ENCODE measurements at regions not wholly inside any gene's neighbourhood (a gene's known extent, or its start where the extent isn't known, plus 50 kb on each side); places are given as distances from the start of the nearest gene placed in this dataset.

GRCh38 chr13:44170731-44171130 is 202.9 kb upstream of the SERP2 start:
- intact Hi-C loops (cut with micrococcal nuclease), result no loop called here

GRCh38 chr13:44171156-44171555 is 202.5 kb upstream of the SERP2 start:
- intact Hi-C loops (cut with micrococcal nuclease), result no loop called here

- intact Hi-C loops (cut with micrococcal nuclease), result no loop called here
These were observed 201.8 kb upstream of the SERP2 start for GRCh38 chr13:44171861-44172260.

GRCh38 chr13:44172281-44172810 is 201.3 kb upstream of the SERP2 start:
- intact Hi-C loops (cut with micrococcal nuclease), result no loop called here

- intact Hi-C loops (cut with micrococcal nuclease), result no loop called here
These were observed 198.7 kb upstream of the SERP2 start for GRCh38 chr13:44174769-44175425.

- intact Hi-C loops (cut with micrococcal nuclease), result no loop called here
These were observed 197.5 kb upstream of the SERP2 start for GRCh38 chr13:44176173-44176572.

GRCh38 chr13:44180876-44181536 is 192.6 kb upstream of the SERP2 start:
- intact Hi-C loops (cut with micrococcal nuclease), result no loop called here

GRCh38 chr13:44181931-44182330 is 191.7 kb upstream of the SERP2 start:
- intact Hi-C loops (cut with micrococcal nuclease), result no loop called here

- intact Hi-C loops (cut with micrococcal nuclease), result no loop called here
These were observed 188.9 kb upstream of the SERP2 start for GRCh38 chr13:44184740-44185139.

- intact Hi-C loops (cut with micrococcal nuclease), result no loop called here
These were observed 185.4 kb upstream of the SERP2 start for GRCh38 chr13:44188257-44188656.

- intact Hi-C loops (cut with micrococcal nuclease), result no loop called here
These were observed 184.5 kb upstream of the SERP2 start for GRCh38 chr13:44189085-44189484.

- intact Hi-C loops (cut with micrococcal nuclease), result loop anchor here (1.0 to 10.0 kb wide), 3 partner anchors 114 to 274 kb away; no protein-coding TSS in a partner anchor
These were observed 182.5 kb upstream of the SERP2 start for GRCh38 chr13:44191103-44191502.

GRCh38 chr13:44191504-44192171 is 182.0 kb upstream of the SERP2 start:
- intact Hi-C loops (cut with micrococcal nuclease), result loop anchor here (1.0 to 10.0 kb wide), 3 partner anchors 113 to 273 kb away; no protein-coding TSS in a partner anchor

GRCh38 chr13:44193731-44194130 is 179.9 kb upstream of the SERP2 start:
- intact Hi-C loops (cut with micrococcal nuclease), result loop anchor here (10.0 kb wide), 2 partner anchors 111 to 271 kb away; no protein-coding TSS in a partner anchor

- intact Hi-C loops (cut with micrococcal nuclease), result loop anchor here (5.0 to 10.0 kb wide), 3 partner anchors 77 to 270 kb away; no protein-coding TSS in a partner anchor
These were observed 178.4 kb upstream of the SERP2 start for GRCh38 chr13:44195245-44195644.

GRCh38 chr13:44196196-44196751 is 177.3 kb upstream of the SERP2 start:
- intact Hi-C loops (cut with micrococcal nuclease), result loop anchor here (5.0 to 10.0 kb wide), 3 partner anchors 76 to 269 kb away; no protein-coding TSS in a partner anchor

GRCh38 chr13:44197791-44198770 is 175.5 kb upstream of the SERP2 start:
- intact Hi-C loops (cut with micrococcal nuclease), result loop anchor here (5.0 to 10.0 kb wide), 3 partner anchors 74 to 267 kb away; no protein-coding TSS in a partner anchor

GRCh38 chr13:44198826-44199225 is 174.8 kb upstream of the SERP2 start:
- intact Hi-C loops (cut with micrococcal nuclease), result loop anchor here (5.0 to 10.0 kb wide), 3 partner anchors 73 to 266 kb away; no protein-coding TSS in a partner anchor

- intact Hi-C loops (cut with micrococcal nuclease), result loop anchor here (5.0 to 10.0 kb wide), 3 partner anchors 73 to 265 kb away; no protein-coding TSS in a partner anchor
These were observed 173.9 kb upstream of the SERP2 start for GRCh38 chr13:44199627-44200207.

- intact Hi-C loops (cut with micrococcal nuclease), result no loop called here
These were observed 167.2 kb upstream of the SERP2 start for GRCh38 chr13:44206434-44206833.

Measured in T-helper 2 cell treated with Interferon-gamma antibody and Interleukin-4, amounts not matched to agents 100 ng/mL and 5 ng/mL, for 36 hours (primary cell).